Duodenal mucosa (tissue), 2 donors: ENCODE measurements at regions not wholly inside any gene's neighbourhood (a gene's known extent, or its start where the extent isn't known, plus 50 kb on each side); places are given as distances from the start of the nearest gene placed in this dataset.

Source experiments
- H3K27ac ChIP-seq: one replicate; pipeline ENCODE4 v1.7.0; 2013; ENCODE audit warnings: low read depth, low read length
- H3K27me3 ChIP-seq, 2 donors: one replicate each; pipeline ENCODE4 v1.7.0; 2013; ENCODE audit warnings: low read length in 2 of 2, control low read depth in 1 of 2; ENCODE audit not compliant: insufficient read depth in 2 of 2, control insufficient read depth in 1 of 2
- H3K36me3 ChIP-seq, 2 donors: one replicate each; pipeline ENCODE4 v1.7.0; 2013; ENCODE audit warnings: low read length in 2 of 2, control low read depth in 1 of 2; ENCODE audit not compliant: insufficient read depth in 2 of 2, control insufficient read depth in 1 of 2
- H3K4me1 ChIP-seq, 2 donors: one replicate each; pipeline ENCODE4 v1.7.0; 2013; ENCODE audit warnings: low read length in 2 of 2, control low read depth in 1 of 2; ENCODE audit not compliant: insufficient read depth in 2 of 2, control insufficient read depth in 1 of 2
- H3K4me3 ChIP-seq, 2 donors: one replicate each; pipeline ENCODE4 v1.7.0; 2013; ENCODE audit warnings: low read length in 2 of 2, low read depth in 1 of 2
- H3K9ac ChIP-seq, 2 donors: one replicate each; pipeline ENCODE4 v1.7.0; 2013; ENCODE audit warnings: low read length in 2 of 2, low read depth in 1 of 2
- H3K9me3 ChIP-seq, 2 donors: one replicate each; pipeline ENCODE4 v1.7.0; 2013; ENCODE audit warnings: low read length in 2 of 2, control low read depth in 1 of 2; ENCODE audit not compliant: control insufficient read depth in 1 of 2

GRCh38 chr21:38714039-38714817, 91.5 kb upstream of the ETS2 start:
- H3K4me1 ChIP-seq: no peaks in the 10 kb centered on the region
- no peak overlapping the region for H3K4me3 ChIP-seq
- no peak overlapping the region for H3K27ac ChIP-seq
- no peaks in the 10 kb centered on the region for H3K36me3 ChIP-seq
- H3K9me3 ChIP-seq: no peaks in the 10 kb centered on the region
- no peak overlapping the region for H3K9ac ChIP-seq
- H3K27me3 ChIP-seq: no peaks in the 10 kb centered on the region

GRCh38 chr21:38714999-38715398, 90.7 kb upstream of the ETS2 start:
- Histone ChIP-seq H3K4me1 (no peaks in the 10 kb centered on the region), H3K4me3 (no peak overlapping the region), H3K9ac (no peak overlapping the region), H3K36me3 (no peaks in the 10 kb centered on the region), H3K27me3 (no peaks in the 10 kb centered on the region), H3K9me3 (no peaks in the 10 kb centered on the region), H3K27ac (no peak overlapping the region)

DNA sequence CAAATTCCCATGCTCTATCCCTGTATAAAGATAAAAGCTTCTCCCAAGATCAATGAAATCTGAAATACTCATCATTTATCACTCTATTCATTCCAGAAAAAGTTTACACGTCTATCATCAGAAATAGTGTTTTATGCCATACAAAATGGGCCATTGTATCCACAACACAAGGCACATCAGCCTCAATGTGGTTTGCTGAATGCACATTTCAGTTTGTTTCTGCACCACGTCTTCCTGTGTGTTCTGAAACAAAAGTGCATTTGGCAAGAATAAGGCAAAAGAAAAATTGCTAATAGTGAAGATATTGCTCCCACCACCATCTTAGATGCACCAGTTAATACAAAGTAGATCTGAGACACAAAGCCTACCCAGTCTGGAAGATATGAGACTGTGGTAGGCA, 89.6 kb upstream of the ETS2 start:
- H3K9ac ChIP-seq: no peak overlapping the region
- no peaks in the 10 kb centered on the region for H3K4me1 ChIP-seq
- H3K36me3 ChIP-seq: no peaks in the 10 kb centered on the region
- no peak overlapping the region for H3K27ac ChIP-seq
- H3K27me3 ChIP-seq: no peaks in the 10 kb centered on the region
- H3K9me3 ChIP-seq: no peaks in the 10 kb centered on the region
- H3K4me3 ChIP-seq: no peak overlapping the region

GRCh38 chr21:38716942-38717341, 88.8 kb upstream of the ETS2 start:
- H3K4me1 ChIP-seq: no peaks in the 10 kb centered on the region
- H3K4me3 ChIP-seq: no peak overlapping the region
- no peak overlapping the region for H3K9ac ChIP-seq
- no peaks in the 10 kb centered on the region for H3K9me3 ChIP-seq
- no peak overlapping the region for H3K27ac ChIP-seq
- no peaks in the 10 kb centered on the region for H3K36me3 ChIP-seq
- no peaks in the 10 kb centered on the region for H3K27me3 ChIP-seq

DNA sequence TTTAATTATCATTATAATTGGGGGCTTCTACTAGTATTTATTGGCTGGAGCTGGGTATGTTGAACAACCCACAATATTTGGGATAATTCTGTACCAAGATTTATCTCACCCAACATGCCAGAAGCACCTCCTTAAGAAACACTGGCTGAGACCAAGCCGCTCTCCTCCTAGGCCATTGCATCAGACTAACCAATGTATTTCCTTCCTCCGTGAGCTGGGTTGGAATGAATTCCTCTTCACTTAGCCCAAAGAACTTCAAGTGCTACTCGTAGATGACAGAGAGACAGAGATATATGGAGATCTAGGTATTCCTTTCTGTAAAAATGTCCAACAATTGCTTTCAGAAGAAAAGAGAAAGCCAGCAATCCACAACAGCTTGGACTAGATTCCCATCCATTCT, 87.2 kb upstream of the ETS2 start:
- Histone ChIP-seq H3K27ac (no peak overlapping the region), H3K4me3 (no peak overlapping the region), H3K9me3 (no peaks in the 10 kb centered on the region), H3K9ac (no peak overlapping the region), H3K36me3 (no peaks in the 10 kb centered on the region), H3K27me3 (no peaks in the 10 kb centered on the region), H3K4me1 (no peaks in the 10 kb centered on the region)

GRCh38 chr21:38720074-38720473, 85.7 kb upstream of the ETS2 start:
- Histone ChIP-seq H3K27ac (no peak overlapping the region), H3K36me3 (no peaks in the 10 kb centered on the region), H3K9ac (no peak overlapping the region), H3K9me3 (peaks cover 1 to 5% of the 10 kb centered on the region in 2 donors), H3K4me3 (no peak overlapping the region), H3K27me3 (no peaks in the 10 kb centered on the region), H3K4me1 (no peaks in the 10 kb centered on the region)

GRCh38 chr21:38721055-38721454, 84.7 kb upstream of the ETS2 start:
- Histone ChIP-seq H3K4me3 (no peak overlapping the region), H3K4me1 (no peaks in the 10 kb centered on the region), H3K9ac (no peak overlapping the region), H3K27me3 (no peaks in the 10 kb centered on the region), H3K27ac (no peak overlapping the region), H3K9me3 (peaks cover 9 to 10% of the 10 kb centered on the region in 2 donors), H3K36me3 (no peaks in the 10 kb centered on the region)

DNA sequence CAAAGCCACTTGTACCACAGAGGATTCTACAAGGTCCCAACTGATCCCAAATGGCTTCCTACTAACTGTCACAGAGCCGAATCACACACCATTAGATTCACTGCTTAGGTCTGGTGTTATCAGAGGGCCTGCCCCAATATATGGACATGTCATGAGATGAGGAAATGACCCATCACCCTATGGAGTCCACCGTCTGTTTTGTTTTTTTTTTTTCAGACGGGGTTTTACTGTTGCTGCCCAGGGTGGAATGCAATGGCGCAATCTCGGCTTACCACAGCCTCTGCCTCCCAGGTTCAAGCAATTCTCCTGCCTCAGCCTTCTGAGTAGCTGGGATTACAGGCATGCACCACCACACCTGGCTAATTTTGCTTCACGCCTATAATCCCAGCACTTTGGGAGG, 83.8 kb upstream of the ETS2 start:
- H3K9ac ChIP-seq: no peak overlapping the region
- H3K36me3 ChIP-seq: no peaks in the 10 kb centered on the region
- no peak overlapping the region for H3K4me3 ChIP-seq
- H3K27me3 ChIP-seq: no peaks in the 10 kb centered on the region
- H3K9me3 ChIP-seq: peaks cover 10 to 12% of the 10 kb centered on the region in 2 donors
- no peak overlapping the region for H3K27ac ChIP-seq
- H3K4me1 ChIP-seq: no peaks in the 10 kb centered on the region

- no peaks in the 10 kb centered on the region for H3K36me3 ChIP-seq
- no peaks in the 10 kb centered on the region for H3K4me1 ChIP-seq
- H3K27ac ChIP-seq: no peak overlapping the region
- no peak overlapping the region for H3K4me3 ChIP-seq
- H3K9me3 ChIP-seq: peaks cover 10 to 12% of the 10 kb centered on the region in 2 donors
- no peaks in the 10 kb centered on the region for H3K27me3 ChIP-seq
- H3K9ac ChIP-seq: no peak overlapping the region
Observed at GRCh38 chr21:38725196-38726157, 80.3 kb upstream of the ETS2 start.

DNA sequence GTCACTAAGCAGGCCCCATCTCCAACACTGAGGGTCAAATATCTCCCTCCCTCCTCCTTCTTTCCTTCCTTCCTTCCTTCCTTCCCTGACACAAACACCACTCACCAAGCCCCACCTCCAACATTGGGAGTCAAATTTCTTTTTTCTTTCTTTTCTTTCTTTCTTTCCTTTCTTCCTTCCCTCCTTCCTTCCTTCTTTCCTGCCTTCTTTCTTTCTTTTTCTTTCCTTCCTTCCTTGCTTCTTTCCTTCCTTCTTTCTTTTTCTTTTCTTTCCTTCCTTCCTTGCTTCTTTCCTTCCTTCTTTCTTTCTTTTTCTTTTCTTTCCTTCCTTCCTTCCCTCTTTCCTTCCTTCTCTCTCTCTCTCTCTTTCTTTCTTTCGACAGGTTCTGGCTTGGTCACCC, 79.2 kb upstream of the ETS2 start:
- Histone ChIP-seq H3K27ac (no peak overlapping the region), H3K36me3 (no peaks in the 10 kb centered on the region), H3K27me3 (no peaks in the 10 kb centered on the region), H3K4me1 (no peaks in the 10 kb centered on the region), H3K4me3 (no peak overlapping the region), H3K9me3 (peaks cover 10 to 12% of the 10 kb centered on the region in 2 donors), H3K9ac (no peak overlapping the region)
